ENCODE measurements at regions not wholly inside any gene's neighbourhood (a gene's known extent, or its start where the extent isn't known, plus 50 kb on each side); places are given as distances from the start of the nearest gene placed in this dataset.

DNA sequence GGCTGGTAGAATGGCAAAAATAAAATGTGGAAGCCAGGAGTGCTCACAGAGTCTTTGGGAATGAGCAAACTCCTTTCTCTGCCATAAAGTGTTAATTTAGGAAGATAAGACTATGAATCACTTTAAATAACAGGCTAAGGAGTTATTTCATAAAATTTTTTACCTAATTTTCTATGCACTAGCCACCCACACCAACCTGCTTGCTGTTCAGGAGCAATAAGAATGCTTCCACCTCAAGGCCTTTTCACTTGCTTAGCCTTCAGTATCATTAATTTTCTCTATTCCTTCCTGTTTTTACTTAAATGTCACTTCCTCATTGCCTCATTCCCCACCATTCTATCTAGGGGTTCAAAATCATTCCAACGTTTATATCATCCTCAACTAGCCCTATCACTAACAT lies 326.8 kb downstream of the CCER1 start:
- ChIA-PET CTCF (no interaction called here), POLR2A (no interaction called here)
- Mint-ChIP-seq H3K4me1 (no peaks in the 10 kb centered on the region), H3K36me3 (ENCODE audit: low read depth) (no peaks in the 10 kb centered on the region), H3K27ac (no peak overlapping the region), H3K9me3 (no peaks in the 10 kb centered on the region), H3K27me3 (no peaks in the 10 kb centered on the region), H3K4me3 (no peak overlapping the region)
- DNase-seq = no peak
- TF ChIP-seq, protein P1, sequence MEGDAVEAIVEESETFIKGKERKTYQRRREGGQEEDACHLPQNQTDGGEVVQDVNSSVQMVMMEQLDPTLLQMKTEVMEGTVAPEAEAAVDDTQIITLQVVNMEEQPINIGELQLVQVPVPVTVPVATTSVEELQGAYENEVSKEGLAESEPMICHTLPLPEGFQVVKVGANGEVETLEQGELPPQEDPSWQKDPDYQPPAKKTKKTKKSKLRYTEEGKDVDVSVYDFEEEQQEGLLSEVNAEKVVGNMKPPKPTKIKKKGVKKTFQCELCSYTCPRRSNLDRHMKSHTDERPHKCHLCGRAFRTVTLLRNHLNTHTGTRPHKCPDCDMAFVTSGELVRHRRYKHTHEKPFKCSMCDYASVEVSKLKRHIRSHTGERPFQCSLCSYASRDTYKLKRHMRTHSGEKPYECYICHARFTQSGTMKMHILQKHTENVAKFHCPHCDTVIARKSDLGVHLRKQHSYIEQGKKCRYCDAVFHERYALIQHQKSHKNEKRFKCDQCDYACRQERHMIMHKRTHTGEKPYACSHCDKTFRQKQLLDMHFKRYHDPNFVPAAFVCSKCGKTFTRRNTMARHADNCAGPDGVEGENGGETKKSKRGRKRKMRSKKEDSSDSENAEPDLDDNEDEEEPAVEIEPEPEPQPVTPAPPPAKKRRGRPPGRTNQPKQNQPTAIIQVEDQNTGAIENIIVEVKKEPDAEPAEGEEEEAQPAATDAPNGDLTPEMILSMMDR (IDR thresholded peaks at IDR 0.05) = no peak
- intact Hi-C loops (cut with micrococcal nuclease) = no loop called here
- no peak for ATAC-seq (ENCODE audit: low read depth)

DNA sequence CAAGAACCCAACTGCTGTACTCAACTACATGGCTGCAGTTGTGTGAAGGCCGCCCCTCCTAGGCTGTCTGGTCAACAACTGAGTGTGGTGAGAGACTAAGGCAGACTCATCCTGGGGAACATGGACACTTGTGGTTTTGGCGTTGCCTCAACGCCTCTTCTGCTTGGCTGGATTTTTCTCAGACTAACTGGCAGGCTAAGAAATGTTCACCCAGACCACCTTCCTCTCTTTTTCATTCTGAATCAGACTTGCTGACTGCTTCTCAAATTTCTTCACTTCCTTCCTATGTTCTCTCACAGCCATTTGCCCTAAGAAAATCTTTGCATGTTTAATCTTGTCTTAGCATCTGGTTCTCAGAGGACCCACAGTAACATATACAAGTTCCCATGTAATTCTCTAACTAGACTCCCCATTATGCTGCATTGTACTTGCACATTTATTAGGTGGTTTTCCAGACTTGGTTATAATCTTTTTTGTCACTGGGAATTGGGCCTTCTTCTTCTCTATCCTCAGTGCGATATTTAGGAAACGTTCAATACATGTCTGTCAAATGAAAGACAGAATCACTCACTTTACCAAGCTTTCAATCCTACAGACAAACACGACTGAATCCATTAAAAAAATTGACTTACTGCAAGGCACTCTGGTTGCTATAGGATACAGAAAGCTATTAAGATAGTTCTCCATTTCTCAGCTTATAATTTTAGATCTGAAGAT lies 327.6 kb downstream of the CCER1 start:
- H3K36me3 Mint-ChIP-seq (ENCODE audit: low read depth) = no peaks in the 10 kb centered on the region

DNA sequence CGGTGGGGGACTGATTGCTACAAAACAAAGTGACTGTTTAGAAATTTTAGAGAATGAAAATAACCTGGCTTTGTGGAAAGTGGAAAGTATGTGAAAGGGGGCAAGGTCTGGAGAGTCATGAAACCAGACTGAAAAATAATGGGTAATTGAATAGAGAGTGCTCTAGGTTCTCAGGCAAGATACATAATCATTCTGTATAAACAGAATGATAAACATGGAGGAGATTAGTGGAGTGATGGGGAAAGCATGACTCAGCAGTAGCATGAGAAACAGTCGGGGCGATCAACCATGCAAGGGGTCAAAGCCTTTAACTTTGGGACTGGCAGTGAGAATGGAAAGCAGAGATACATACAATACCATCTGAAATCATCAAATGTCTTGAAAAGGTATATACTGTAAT lies 332.5 kb downstream of the CCER1 start:
- H3K36me3 Mint-ChIP-seq (ENCODE audit: low read depth) = no peaks in the 10 kb centered on the region
- H3K4me3 Mint-ChIP-seq = no peak overlapping the region
- TF ChIP-seq, protein P1 (IDR thresholded peaks at IDR 0.05) = no peak
- no peaks in the 10 kb centered on the region for H3K27me3 Mint-ChIP-seq
- intact Hi-C loops (cut with micrococcal nuclease) = no loop called here
- DNase-seq = no peak
- ChIA-PET CTCF (no interaction called here), POLR2A (no interaction called here)
- no peaks in the 10 kb centered on the region for H3K9me3 Mint-ChIP-seq
- no peak for ATAC-seq (ENCODE audit: low read depth)
- no peak overlapping the region for H3K27ac Mint-ChIP-seq
- no peaks in the 10 kb centered on the region for H3K4me1 Mint-ChIP-seq

More for the DNA sequence above, 327.6 kb downstream of the CCER1 start:
- no peak for ATAC-seq (ENCODE audit: low read depth)
- no peak overlapping the region for H3K27ac Mint-ChIP-seq
- H3K9me3 Mint-ChIP-seq = no peaks in the 10 kb centered on the region
- DNase-seq = no peak
- no peaks in the 10 kb centered on the region for H3K4me1 Mint-ChIP-seq
- TF ChIP-seq, protein P1 (IDR thresholded peaks at IDR 0.05) = no peak
- CTCF ChIA-PET = no interaction called here
- no peaks in the 10 kb centered on the region for H3K27me3 Mint-ChIP-seq
- intact Hi-C loops (cut with micrococcal nuclease) = no loop called here
- POLR2A ChIA-PET = no interaction called here
- no peak overlapping the region for H3K4me3 Mint-ChIP-seq

DNA sequence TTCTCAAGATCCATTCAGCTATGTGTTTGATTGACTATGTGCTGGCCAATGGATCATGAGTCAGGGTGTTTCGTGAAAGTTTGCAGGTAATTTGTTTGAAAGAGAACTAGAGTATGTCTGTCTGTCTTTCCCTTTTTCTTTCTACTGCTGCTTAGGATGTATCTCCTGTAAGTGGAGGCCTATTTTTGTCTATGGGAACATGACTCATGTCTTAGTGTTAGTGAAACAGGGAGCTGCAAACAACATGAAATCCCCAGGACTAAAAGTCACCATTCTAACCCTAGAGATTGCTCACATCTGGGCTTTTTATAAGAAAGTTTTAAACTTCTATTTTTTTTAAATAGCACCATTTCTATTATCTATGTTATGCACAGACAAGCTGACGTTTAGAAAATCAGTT lies 333.0 kb downstream of the CCER1 start:
- intact Hi-C loops (cut with micrococcal nuclease) = no loop called here
- TF ChIP-seq, protein P1 (IDR thresholded peaks at IDR 0.05) = no peak
- POLR2A ChIA-PET = no interaction called here
- no peaks in the 10 kb centered on the region for H3K4me1 Mint-ChIP-seq
- CTCF ChIA-PET = no interaction called here
- H3K9me3 Mint-ChIP-seq = no peaks in the 10 kb centered on the region
- no peak for ATAC-seq (ENCODE audit: low read depth)
- no peaks in the 10 kb centered on the region for H3K27me3 Mint-ChIP-seq
- H3K4me3 Mint-ChIP-seq = no peak overlapping the region
- no peak for DNase-seq
- no peaks in the 10 kb centered on the region for H3K36me3 Mint-ChIP-seq (ENCODE audit: low read depth)
- H3K27ac Mint-ChIP-seq = no peak overlapping the region

DNA sequence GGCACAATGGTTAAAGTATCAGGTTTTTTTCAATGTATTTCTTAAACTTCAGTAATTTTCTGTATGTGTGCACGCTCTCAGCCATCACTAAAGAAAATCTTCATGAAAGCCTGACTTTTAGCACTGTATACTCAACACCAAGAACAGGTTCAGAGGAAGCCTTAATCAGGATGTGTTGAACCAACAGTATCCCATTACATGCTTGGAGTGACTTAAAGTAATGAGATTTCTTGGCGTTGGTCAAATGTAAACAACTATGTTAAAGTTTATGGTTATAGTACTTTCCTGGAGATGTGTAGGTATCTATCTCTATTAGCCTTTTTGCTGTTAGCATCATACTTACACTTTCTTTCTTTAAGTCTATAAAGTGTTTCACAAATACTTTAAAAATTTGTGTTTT lies 335.0 kb downstream of the CCER1 start:
- ATAC-seq (ENCODE audit: low read depth) (no peak), DNase-seq (no peak)
- no peaks in the 10 kb centered on the region for H3K9me3 Mint-ChIP-seq
- no peaks in the 10 kb centered on the region for H3K27me3 Mint-ChIP-seq
- no peak overlapping the region for H3K4me3 Mint-ChIP-seq
- TF ChIP-seq, protein P1 (IDR thresholded peaks at IDR 0.05) = no peak
- POLR2A ChIA-PET = no interaction called here
- H3K27ac Mint-ChIP-seq = no peak overlapping the region
- H3K4me1 Mint-ChIP-seq = no peaks in the 10 kb centered on the region
- intact Hi-C loops (cut with micrococcal nuclease) = loop anchor here (10.0 kb wide), 1 partner anchor 1075 kb away; no protein-coding TSS in a partner anchor
- no peaks in the 10 kb centered on the region for H3K36me3 Mint-ChIP-seq (ENCODE audit: low read depth)
- CTCF ChIA-PET = no interaction called here

Measured in activated B cell treated with CpG ODN at 0.5 μM for 24 hours (primary cell).